ENCODE measurements at regions not wholly inside any gene's neighbourhood (a gene's known extent, or its start where the extent isn't known, plus 50 kb on each side); places are given as distances from the start of the nearest gene placed in this dataset.

DNA sequence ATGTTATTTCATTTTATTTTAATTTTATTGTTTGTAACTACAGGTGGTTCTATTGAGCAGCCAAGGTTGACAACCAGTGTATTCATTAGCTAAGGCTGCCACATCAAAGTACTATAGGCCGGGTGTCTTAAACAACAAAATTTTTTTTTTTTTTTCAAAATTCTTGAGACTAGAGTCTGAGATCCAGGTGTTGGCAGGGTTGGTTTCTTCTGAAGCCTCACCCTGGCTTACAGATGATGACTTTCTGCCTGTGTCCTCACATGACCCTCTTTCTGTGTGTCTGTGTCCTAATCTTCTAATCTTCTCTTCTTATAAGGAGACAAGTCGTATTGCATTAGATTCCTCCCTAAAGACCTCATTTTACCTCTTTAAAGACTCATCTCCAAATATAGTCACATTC is 208.4 kb downstream of the MANEA start:
- TF ChIP-seq, protein P1, sequence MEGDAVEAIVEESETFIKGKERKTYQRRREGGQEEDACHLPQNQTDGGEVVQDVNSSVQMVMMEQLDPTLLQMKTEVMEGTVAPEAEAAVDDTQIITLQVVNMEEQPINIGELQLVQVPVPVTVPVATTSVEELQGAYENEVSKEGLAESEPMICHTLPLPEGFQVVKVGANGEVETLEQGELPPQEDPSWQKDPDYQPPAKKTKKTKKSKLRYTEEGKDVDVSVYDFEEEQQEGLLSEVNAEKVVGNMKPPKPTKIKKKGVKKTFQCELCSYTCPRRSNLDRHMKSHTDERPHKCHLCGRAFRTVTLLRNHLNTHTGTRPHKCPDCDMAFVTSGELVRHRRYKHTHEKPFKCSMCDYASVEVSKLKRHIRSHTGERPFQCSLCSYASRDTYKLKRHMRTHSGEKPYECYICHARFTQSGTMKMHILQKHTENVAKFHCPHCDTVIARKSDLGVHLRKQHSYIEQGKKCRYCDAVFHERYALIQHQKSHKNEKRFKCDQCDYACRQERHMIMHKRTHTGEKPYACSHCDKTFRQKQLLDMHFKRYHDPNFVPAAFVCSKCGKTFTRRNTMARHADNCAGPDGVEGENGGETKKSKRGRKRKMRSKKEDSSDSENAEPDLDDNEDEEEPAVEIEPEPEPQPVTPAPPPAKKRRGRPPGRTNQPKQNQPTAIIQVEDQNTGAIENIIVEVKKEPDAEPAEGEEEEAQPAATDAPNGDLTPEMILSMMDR (IDR thresholded peaks at IDR 0.05) = no peak
- TF ChIP-seq POLR2AphosphoS5 (IDR thresholded peaks at IDR 0.05) = no peak
